ENCODE measurements at regions not wholly inside any gene's neighbourhood (a gene's known extent, or its start where the extent isn't known, plus 50 kb on each side); places are given as distances from the start of the nearest gene placed in this dataset.

GRCh38 chr4:148686449-148686848 is 244.2 kb upstream of the NR3C2 start:
- no peaks in the 10 kb centered on the region for H3K36me3 ChIP-seq (ENCODE audit: insufficient read depth, low read length)
- no peaks in the 10 kb centered on the region for H4K20me1 ChIP-seq (ENCODE audit: insufficient read depth, low read length)
- TF ChIP-seq CTCF (IDR thresholded peaks at IDR 0.05; ENCODE audit: extremely low read depth, low read depth, low read length), result no peak
- H2AFZ ChIP-seq (ENCODE audit: low read length), result no peak overlapping the region
- no peaks in the 10 kb centered on the region for H3K4me1 ChIP-seq (ENCODE audit: insufficient read depth, low read length)
- H3K4me3 ChIP-seq (ENCODE audit: insufficient read depth, low read length), result no peak overlapping the region
- no peak for DNase-seq (ENCODE audit: insufficient read length, low spot score, missing footprints)
- no peaks in the 10 kb centered on the region for H3K9me3 ChIP-seq (ENCODE audit: low read depth, low read length)
- no peak overlapping the region for H3K27ac ChIP-seq (ENCODE audit: low read depth, low read length)
- H3K4me2 ChIP-seq (ENCODE audit: insufficient read depth, low read length), result no peak overlapping the region
- H3K27me3 ChIP-seq (ENCODE audit: insufficient read depth, low read length), result no peaks in the 10 kb centered on the region
- no peaks in the 10 kb centered on the region for H3K79me2 ChIP-seq (ENCODE audit: insufficient read depth, low read length)

GRCh38 chr4:148684638-148685037 is 242.4 kb upstream of the NR3C2 start:
- no peaks in the 10 kb centered on the region for H3K27me3 ChIP-seq (ENCODE audit: insufficient read depth, low read length)
- H3K4me3 ChIP-seq (ENCODE audit: insufficient read depth, low read length), result no peak overlapping the region
- no peak for DNase-seq (ENCODE audit: insufficient read length, low spot score, missing footprints)
- H3K79me2 ChIP-seq (ENCODE audit: insufficient read depth, low read length), result no peaks in the 10 kb centered on the region
- no peak for TF ChIP-seq CTCF (IDR thresholded peaks at IDR 0.05; ENCODE audit: extremely low read depth, low read depth, low read length)
- H4K20me1 ChIP-seq (ENCODE audit: insufficient read depth, low read length), result no peaks in the 10 kb centered on the region
- no peaks in the 10 kb centered on the region for H3K9me3 ChIP-seq (ENCODE audit: low read depth, low read length)
- no peak overlapping the region for H3K4me2 ChIP-seq (ENCODE audit: insufficient read depth, low read length)
- no peak overlapping the region for H3K27ac ChIP-seq (ENCODE audit: low read depth, low read length)
- no peak overlapping the region for H2AFZ ChIP-seq (ENCODE audit: low read length)
- H3K4me1 ChIP-seq (ENCODE audit: insufficient read depth, low read length), result no peaks in the 10 kb centered on the region
- no peaks in the 10 kb centered on the region for H3K36me3 ChIP-seq (ENCODE audit: insufficient read depth, low read length)

- Histone ChIP-seq H3K4me2 (ENCODE audit: insufficient read depth, low read length) (no peak overlapping the region), H3K79me2 (ENCODE audit: insufficient read depth, low read length) (no peaks in the 10 kb centered on the region), H3K27ac (ENCODE audit: low read depth, low read length) (no peak overlapping the region), H3K4me3 (ENCODE audit: insufficient read depth, low read length) (no peak overlapping the region), H2AFZ (ENCODE audit: low read length) (no peak overlapping the region), H3K4me1 (ENCODE audit: insufficient read depth, low read length) (no peaks in the 10 kb centered on the region), H4K20me1 (ENCODE audit: insufficient read depth, low read length) (no peaks in the 10 kb centered on the region), H3K27me3 (ENCODE audit: insufficient read depth, low read length) (no peaks in the 10 kb centered on the region), H3K9me3 (ENCODE audit: low read depth, low read length) (no peaks in the 10 kb centered on the region), H3K36me3 (ENCODE audit: insufficient read depth, low read length) (no peaks in the 10 kb centered on the region)
- TF ChIP-seq CTCF (IDR thresholded peaks at IDR 0.05; ENCODE audit: extremely low read depth, low read depth, low read length), result no peak
- no peak for DNase-seq (ENCODE audit: insufficient read length, low spot score, missing footprints)
Measured at GRCh38 chr4:148680884-148681283, 238.7 kb upstream of the NR3C2 start.

GRCh38 chr4:148676344-148676743 is 234.1 kb upstream of the NR3C2 start:
- Histone ChIP-seq H3K79me2 (ENCODE audit: insufficient read depth, low read length) (no peaks in the 10 kb centered on the region), H4K20me1 (ENCODE audit: insufficient read depth, low read length) (no peaks in the 10 kb centered on the region), H3K36me3 (ENCODE audit: insufficient read depth, low read length) (no peaks in the 10 kb centered on the region), H3K27ac (ENCODE audit: low read depth, low read length) (no peak overlapping the region), H2AFZ (ENCODE audit: low read length) (no peak overlapping the region), H3K4me3 (ENCODE audit: insufficient read depth, low read length) (no peak overlapping the region), H3K27me3 (ENCODE audit: insufficient read depth, low read length) (no peaks in the 10 kb centered on the region), H3K9me3 (ENCODE audit: low read depth, low read length) (no peaks in the 10 kb centered on the region), H3K4me2 (ENCODE audit: insufficient read depth, low read length) (no peak overlapping the region), H3K4me1 (ENCODE audit: insufficient read depth, low read length) (no peaks in the 10 kb centered on the region)
- no peak for DNase-seq (ENCODE audit: insufficient read length, low spot score, missing footprints)
- no peak for TF ChIP-seq CTCF (IDR thresholded peaks at IDR 0.05; ENCODE audit: extremely low read depth, low read depth, low read length)
